PC-9 (cell line): ENCODE measurements at regions not wholly inside any gene's neighbourhood (a gene's known extent, or its start where the extent isn't known, plus 50 kb on each side); places are given as distances from the start of the nearest gene placed in this dataset.

Experiments used
- BruUV-seq: library from RNA; stranded (reverse); fragments of 400-500 nt; replicated peaks from 2 replicates; lab custom pipeline; 2021; lab: Mats Ljungman, UMichigan
- CTCF ChIA-PET: fragments of 300-600 bp; sonication (Branson Sonifier 250); formaldehyde crosslinking; loops from one replicate; lab custom pipeline; 2022; ENCODE audit warnings: antibody characterized with exemption; lab: Charles Lee
- POLR2A ChIA-PET: fragments of 300-600 bp; sonication (Branson Sonifier 250); formaldehyde crosslinking; loops from one replicate; lab custom pipeline; 2022; ENCODE audit warnings: antibody characterized with exemption; ENCODE audit not compliant: unreplicated experiment; lab: Charles Lee
- DNase-seq, 2 experiments: peaks; one replicate each; pipeline versions ENCODE4 v3.0.0 to v3.0.0-alpha.2; 2015 to 2022; ENCODE audit warnings: mixed read lengths in 1 of 2
- H2AFZ ChIP-seq: fragments of 200-600 bp; sonication (generic); 2 replicates; pipeline ENCODE4 v1.8.1; 2017; ENCODE audit warnings: antibody characterized with exemption
- H3F3A ChIP-seq: fragments of 200-600 bp; sonication (generic); 2 replicates; pipeline ENCODE4 v1.8.1; 2017; ENCODE audit warnings: antibody characterized with exemption, mild to moderate bottlenecking, low read depth; ENCODE audit not compliant: insufficient read depth
- H3K27ac ChIP-seq: fragments of 200-600 bp; sonication (generic); 2 replicates; pipeline ENCODE4 v1.6.1; 2016; ENCODE audit warnings: mixed run types
- H3K27me3 ChIP-seq: fragments of 200-600 bp; sonication (generic); 2 replicates; pipeline ENCODE4 v1.6.1; 2016; ENCODE audit warnings: low read depth, mixed run types; ENCODE audit not compliant: insufficient read depth
- H3K36me3 ChIP-seq: fragments of 200-600 bp; sonication (generic); 2 replicates; pipeline ENCODE4 v1.6.1; 2016; ENCODE audit warnings: low read depth, mixed run types
- H3K4me1 ChIP-seq: fragments of 200-600 bp; sonication (generic); replicated peaks from 2 replicates; pipeline ENCODE4 v1.6.1; 2016; ENCODE audit warnings: mixed run types; ENCODE audit not compliant: insufficient read depth
- H3K4me2 ChIP-seq: fragments of 200-600 bp; sonication (generic); 2 replicates; pipeline ENCODE4 v1.6.1; 2017; ENCODE audit warnings: mixed run types
- H3K4me3 ChIP-seq: fragments of 200-600 bp; sonication (generic); 2 replicates; pipeline ENCODE4 v1.6.1; 2016; ENCODE audit warnings: mixed run types
- H3K79me2 ChIP-seq: fragments of 200-600 bp; sonication (generic); 2 replicates; pipeline ENCODE4 v1.6.1; 2017; ENCODE audit warnings: low read depth, mixed run types
- H3K9me2 ChIP-seq: fragments of 200-600 bp; sonication (generic); 2 replicates; pipeline ENCODE4 v1.8.1; 2017; ENCODE audit warnings: mild to moderate bottlenecking; ENCODE audit not compliant: insufficient read depth
- H3K9me3 ChIP-seq: fragments of 200-600 bp; sonication (generic); 2 replicates; pipeline ENCODE4 v1.8.1; 2016; ENCODE audit warnings: low read depth; ENCODE audit not compliant: insufficient read depth
- H4K20me1 ChIP-seq: fragments of 200-600 bp; sonication (generic); 2 replicates; pipeline ENCODE4 v1.8.1; 2017; ENCODE audit not compliant: insufficient read depth
- CTCF ChIP-seq: fragments of 200-600 bp; sonication (generic); conservative IDR thresholded peaks from 2 replicates; pipeline ENCODE4 v1.6.1; 2017; ENCODE audit warnings: mixed run types, antibody characterized with exemption, mild to moderate bottlenecking, moderate library complexity
- EZH2 ChIP-seq: fragments of 200-600 bp; sonication (generic); IDR thresholded peaks from 2 replicates; pipeline ENCODE4 v1.8.0; 2017; ENCODE audit warnings: antibody characterized with exemption, low read depth
- intact Hi-C: fragments of 100-400 bp; cut with micrococcal nuclease; formaldehyde crosslinking; loops from one replicate; pipeline ENCODE4 v1.10.0; 2022; ENCODE audit not compliant: unreplicated experiment

GRCh38 chr14:82094829-82095345, 561.2 kb upstream of the SEL1L start:
- Histone ChIP-seq H3K79me2 (no peaks in the 10 kb centered on the region), H3K4me1 (no peaks in the 10 kb centered on the region), H4K20me1 (no peaks in the 10 kb centered on the region), H3K9me3 (no peaks in the 10 kb centered on the region), H3F3A (no peaks in the 10 kb centered on the region), H3K9me2 (no peaks in the 10 kb centered on the region), H3K4me3 (no peak overlapping the region), H3K27me3 (no peaks in the 10 kb centered on the region), H3K4me2 (no peak overlapping the region), H2AFZ (no peak overlapping the region), H3K27ac (no peak overlapping the region), H3K36me3 (no peaks in the 10 kb centered on the region)
- no peak for DNase-seq
- TF ChIP-seq EZH2: no peak
- TF ChIP-seq CTCF: no peak
- ChIA-PET CTCF (no interaction called here), POLR2A (no interaction called here)
- BruUV-seq: no TSS peak
- intact Hi-C loops: no loop called here

GRCh38 chr14:82104013-82104412, 570.4 kb upstream of the SEL1L start:
- no peak overlapping the region for H2AFZ ChIP-seq
- no peak for DNase-seq
- no peaks in the 10 kb centered on the region for H3K79me2 ChIP-seq
- H3K4me1 ChIP-seq: no peaks in the 10 kb centered on the region
- no peaks in the 10 kb centered on the region for H3K9me3 ChIP-seq
- CTCF ChIA-PET: no interaction called here
- TF ChIP-seq CTCF: no peak
- TF ChIP-seq EZH2: no peak
- no peak overlapping the region for H3K27ac ChIP-seq
- H3K9me2 ChIP-seq: no peaks in the 10 kb centered on the region
- no peak overlapping the region for H3K4me2 ChIP-seq
- POLR2A ChIA-PET: no interaction called here
- no peak overlapping the region for H3K4me3 ChIP-seq
- no peaks in the 10 kb centered on the region for H3F3A ChIP-seq
- H3K27me3 ChIP-seq: no peaks in the 10 kb centered on the region
- intact Hi-C loops: no loop called here
- no peaks in the 10 kb centered on the region for H3K36me3 ChIP-seq
- BruUV-seq: no TSS peak
- H4K20me1 ChIP-seq: no peaks in the 10 kb centered on the region

GRCh38 chr14:82112210-82112839, 578.7 kb upstream of the SEL1L start:
- no peaks in the 10 kb centered on the region for H3K27me3 ChIP-seq
- TF ChIP-seq EZH2: no peak
- TF ChIP-seq CTCF: no peak
- H3F3A ChIP-seq: no peaks in the 10 kb centered on the region
- H3K79me2 ChIP-seq: no peaks in the 10 kb centered on the region
- no peaks in the 10 kb centered on the region for H3K9me3 ChIP-seq
- H2AFZ ChIP-seq: no peak overlapping the region
- H4K20me1 ChIP-seq: no peaks in the 10 kb centered on the region
- no peaks in the 10 kb centered on the region for H3K9me2 ChIP-seq
- BruUV-seq: no TSS peak
- H3K27ac ChIP-seq: no peak overlapping the region
- H3K4me3 ChIP-seq: no peak overlapping the region
- no peak for DNase-seq
- H3K36me3 ChIP-seq: no peaks in the 10 kb centered on the region
- ChIA-PET CTCF (no interaction called here), POLR2A (no interaction called here)
- no peak overlapping the region for H3K4me2 ChIP-seq
- no peaks in the 10 kb centered on the region for H3K4me1 ChIP-seq
- intact Hi-C loops: no loop called here
